ENCODE measurements at regions not wholly inside any gene's neighbourhood (a gene's known extent, or its start where the extent isn't known, plus 50 kb on each side); places are given as distances from the start of the nearest gene placed in this dataset.

GRCh38 chr7:124269774-124270173, 236.9 kb upstream of the TMEM229A start:
- Mint-ChIP-seq H3K27me3 (ENCODE audit: insufficient read depth, low read depth, poor library complexity) (no peaks in the 10 kb centered on the region), H3K4me3 (no peak overlapping the region), H3K36me3 (ENCODE audit: low read depth) (no peaks in the 10 kb centered on the region), H3K9me3 (no peaks in the 10 kb centered on the region), H3K27ac (no peak overlapping the region), H3K4me1 (peaks cover 4% of the 10 kb centered on the region; the same call in 2 of the 3 replicates)
- Histone ChIP-seq H3K9me2 (ENCODE audit: insufficient read depth) (0 out of 2 replicates have a peak, but pooled peaks cover 3% of the 10 kb centered on the region), H3K4me3 (no peak overlapping the region), H2AFZ (no peak overlapping the region), H3K79me2 (replicated peaks; ENCODE audit: insufficient read depth) (no peaks in the 10 kb centered on the region), H3K36me3 (ENCODE audit: insufficient read depth) (no peaks in the 10 kb centered on the region), H3K27ac (ENCODE audit: low read depth) (no peak overlapping the region), H3K4me2 (no peak overlapping the region), H3K27me3 (ENCODE audit: insufficient read depth) (no peaks in the 10 kb centered on the region), H3F3A (replicated peaks; ENCODE audit: low read depth) (no peaks in the 10 kb centered on the region), H4K20me1 (replicated peaks; ENCODE audit: insufficient read depth) (no peaks in the 10 kb centered on the region), H3K4me1 (ENCODE audit: insufficient read depth) (0 out of 2 replicates have a peak, but pooled peaks cover under 1% of the 10 kb centered on the region)
- no peak for DNase-seq (ENCODE audit: low spot score)
- TF ChIP-seq STAT1 (IDR thresholded peaks at IDR 0.05; ENCODE audit: unreplicated experiment) (no peak), POLR2AphosphoS5 (IDR thresholded peaks at IDR 0.05; ENCODE audit: low read depth) (no peak), ETS1 (IDR thresholded peaks at IDR 0.05) (no peak), EZH2phosphoT487 (IDR thresholded peaks at IDR 0.05; ENCODE audit: unreplicated experiment) (no peak), NANOG (IDR thresholded peaks at IDR 0.05; ENCODE audit: borderline replicate concordance) (no peak), ZNF114 (CRISPR knock-in tag; IDR thresholded peaks at IDR 0.05) (no peak), CTCF (conservative IDR thresholded peaks at IDR 0.05; ENCODE audit: low read depth in 2 of 2) (no peak), ZNF331 (CRISPR knock-in tag; IDR thresholded peaks at IDR 0.05; ENCODE audit: low read depth) (no peak), JUNB (IDR thresholded peaks at IDR 0.05; ENCODE audit: unreplicated experiment) (no peak), EZH2 (IDR thresholded peaks at IDR 0.05; ENCODE audit: low read depth, unreplicated experiment) (no peak), ZNF462 (CRISPR knock-in tag; IDR thresholded peaks at IDR 0.05) (no peak), CREB1 (CRISPR knock-in tag; IDR thresholded peaks at IDR 0.05; ENCODE audit: low read depth) (no peak), REST (IDR thresholded peaks at IDR 0.05; ENCODE audit: unreplicated experiment) (no peak)
- no peak for ATAC-seq

Data from GM23338 (cell line).